Liver (tissue), 8 donors: ENCODE measurements at regions not wholly inside any gene's neighbourhood (a gene's known extent, or its start where the extent isn't known, plus 50 kb on each side); places are given as distances from the start of the nearest gene placed in this dataset.

Source experiments
- DNase-seq: peaks from one replicate; pipeline ENCODE4 v3.0.0-alpha.2; 2017; ENCODE audit warnings: low spot score
- H3K27ac ChIP-seq, 2 donors: one replicate each; pipeline ENCODE4 v1.7.0; 2013; ENCODE audit warnings: inconsistent platforms in 2 of 2, low read length in 2 of 2, control low read depth in 1 of 2, low read depth in 1 of 2, mild to moderate bottlenecking in 1 of 2
- H3K27me3 ChIP-seq, 4 donors: one replicate each; pipeline versions ENCODE4 v1.6.1 to v1.7.0; 2013; ENCODE audit warnings: low read length in 3 of 4, inconsistent platforms in 1 of 4, mild to moderate bottlenecking in 1 of 4, moderate library complexity in 1 of 4; ENCODE audit not compliant: control insufficient read depth in 4 of 4, insufficient read depth in 4 of 4
- H3K36me3 ChIP-seq, 4 donors: one replicate each; pipeline versions ENCODE4 v1.6.1 to v1.7.0; 2013; ENCODE audit warnings: low read length in 3 of 4, mild to moderate bottlenecking in 3 of 4, low read depth in 1 of 4, moderate library complexity in 1 of 4; ENCODE audit not compliant: control insufficient read depth in 4 of 4, insufficient read depth in 3 of 4
- H3K4me1 ChIP-seq, 4 donors: one replicate each; pipeline versions ENCODE4 v1.6.1 to v1.7.0; 2013; ENCODE audit warnings: low read length in 3 of 4, mild to moderate bottlenecking in 3 of 4, moderate library complexity in 1 of 4; ENCODE audit not compliant: control insufficient read depth in 4 of 4, insufficient read depth in 4 of 4
- H3K4me3 ChIP-seq, 3 donors: one replicate each; pipeline versions ENCODE4 v1.6.1 to v1.7.0; 2013; ENCODE audit warnings: low read length in 3 of 3, control low read depth in 1 of 3, low read depth in 1 of 3, mild to moderate bottlenecking in 1 of 3
- H3K9ac ChIP-seq, 2 donors: one replicate each; pipeline ENCODE4 v1.7.0; 2013; ENCODE audit warnings: low read length in 2 of 2, mild to moderate bottlenecking in 2 of 2, moderate library complexity in 2 of 2, control low read depth in 1 of 2, low read depth in 1 of 2
- H3K9me3 ChIP-seq, 4 donors: one replicate each; pipeline versions ENCODE4 v1.6.1 to v1.7.0; 2013; ENCODE audit warnings: low read length in 3 of 4; ENCODE audit not compliant: control insufficient read depth in 4 of 4
- EGR1 ChIP-seq, 2 donors: IDR thresholded peaks; 2 replicates each; pipeline ENCODE4 v1.6.1; 2016 to 2018; ENCODE audit warnings: antibody characterized with exemption in 2 of 2, low read depth in 2 of 2
- FOXA2 ChIP-seq: IDR thresholded peaks from 2 replicates; pipeline ENCODE4 v1.6.1; 2016; ENCODE audit warnings: antibody characterized with exemption
- GABPA ChIP-seq, 2 donors: IDR thresholded peaks in 1 of 2; conservative IDR thresholded peaks in 1 of 2; 2 replicates each; pipeline ENCODE4 v1.6.1; 2016; ENCODE audit warnings: antibody characterized with exemption in 2 of 2, mild to moderate bottlenecking in 1 of 2, moderate library complexity in 1 of 2
- HNF4A ChIP-seq, 2 donors: conservative IDR thresholded peaks; 2 replicates each; pipeline ENCODE4 v1.6.1; 2016; ENCODE audit warnings: antibody characterized with exemption in 2 of 2, mild to moderate bottlenecking in 2 of 2
- HNF4G ChIP-seq: IDR thresholded peaks from 2 replicates; pipeline ENCODE4 v1.6.1; 2016; ENCODE audit warnings: antibody characterized with exemption
- NR2F2 ChIP-seq: IDR thresholded peaks from 2 replicates; pipeline ENCODE4 v1.6.1; 2016; ENCODE audit warnings: antibody characterized with exemption
- RAD21 ChIP-seq, 2 donors: IDR thresholded peaks; 2 replicates each; pipeline ENCODE4 v1.6.1; 2016; ENCODE audit warnings: antibody characterized with exemption in 2 of 2, mild to moderate bottlenecking in 2 of 2
- SP1 ChIP-seq: IDR thresholded peaks from 2 replicates; pipeline ENCODE4 v1.6.1; 2018; ENCODE audit warnings: antibody characterized with exemption, mild to moderate bottlenecking
- TAF1 ChIP-seq: conservative IDR thresholded peaks from 2 replicates; pipeline ENCODE4 v1.6.1; 2016; ENCODE audit warnings: antibody characterized with exemption, mild to moderate bottlenecking
- YY1 ChIP-seq: IDR thresholded peaks from 2 replicates; pipeline ENCODE4 v1.6.1; 2016; ENCODE audit warnings: antibody characterized with exemption, mild to moderate bottlenecking
- WGBS: extraction: QIAGEN DNeasy Blood & Tissue Kit; methylation state at CpG from one replicate; pipeline ENCODE4 v1.1.7; 2013; 5-methylcytosine and 5-hydroxymethylcytosine counted together
- TF ChIP-seq, protein P1 (sequence below): fragments of 150-350 bp; IDR thresholded peaks from 2 replicates; pipeline ENCODE4 v1.5.1; 2017; ENCODE audit warnings: improper control_type of control experiment, low read depth, low read length; ENCODE audit not compliant: missing input control
- TF ChIP-seq, protein P2 (sequence below): IDR thresholded peaks from 2 replicates; pipeline ENCODE4 v1.6.1; 2016; ENCODE audit warnings: antibody characterized with exemption
- TF ChIP-seq, protein P3 (sequence below): IDR thresholded peaks from 2 replicates; pipeline ENCODE4 v1.6.1; 2016; ENCODE audit warnings: antibody characterized with exemption
- TF ChIP-seq, protein P4 (sequence below): IDR thresholded peaks from 2 replicates; pipeline ENCODE4 v1.6.1; 2016; ENCODE audit warnings: antibody characterized with exemption, mild to moderate bottlenecking
- TF ChIP-seq, protein P5 (sequence below): IDR thresholded peaks from 2 replicates; pipeline ENCODE4 v1.6.1; 2016; ENCODE audit warnings: antibody characterized with exemption
- donor health status: healthy.
- donor health status: healthy.
- donor health status: healthy.
- donor health status: healthy.
- donor health status: healthy.

DNA sequence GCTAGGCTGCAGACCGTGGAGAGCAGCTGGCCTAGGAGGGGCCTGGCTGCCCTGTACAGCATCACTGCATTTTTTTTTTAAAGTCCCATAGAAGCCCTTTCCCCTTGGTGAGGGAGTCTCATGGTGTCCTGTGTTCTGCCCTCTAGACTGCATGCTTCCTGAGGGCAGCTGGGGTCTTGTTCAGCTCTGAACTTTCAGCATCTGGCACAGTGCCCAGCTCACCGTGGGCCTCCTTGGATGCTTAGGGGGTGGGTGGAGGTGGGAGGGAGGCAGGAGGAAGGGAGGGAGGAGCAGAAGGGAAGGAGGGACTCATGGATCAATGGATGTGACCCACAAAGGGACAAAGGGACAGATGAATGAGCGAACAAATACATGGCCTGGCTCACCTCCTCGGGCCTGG, 63.4 kb upstream of the TMEM97 start (continued):
- TF ChIP-seq, protein P1, sequence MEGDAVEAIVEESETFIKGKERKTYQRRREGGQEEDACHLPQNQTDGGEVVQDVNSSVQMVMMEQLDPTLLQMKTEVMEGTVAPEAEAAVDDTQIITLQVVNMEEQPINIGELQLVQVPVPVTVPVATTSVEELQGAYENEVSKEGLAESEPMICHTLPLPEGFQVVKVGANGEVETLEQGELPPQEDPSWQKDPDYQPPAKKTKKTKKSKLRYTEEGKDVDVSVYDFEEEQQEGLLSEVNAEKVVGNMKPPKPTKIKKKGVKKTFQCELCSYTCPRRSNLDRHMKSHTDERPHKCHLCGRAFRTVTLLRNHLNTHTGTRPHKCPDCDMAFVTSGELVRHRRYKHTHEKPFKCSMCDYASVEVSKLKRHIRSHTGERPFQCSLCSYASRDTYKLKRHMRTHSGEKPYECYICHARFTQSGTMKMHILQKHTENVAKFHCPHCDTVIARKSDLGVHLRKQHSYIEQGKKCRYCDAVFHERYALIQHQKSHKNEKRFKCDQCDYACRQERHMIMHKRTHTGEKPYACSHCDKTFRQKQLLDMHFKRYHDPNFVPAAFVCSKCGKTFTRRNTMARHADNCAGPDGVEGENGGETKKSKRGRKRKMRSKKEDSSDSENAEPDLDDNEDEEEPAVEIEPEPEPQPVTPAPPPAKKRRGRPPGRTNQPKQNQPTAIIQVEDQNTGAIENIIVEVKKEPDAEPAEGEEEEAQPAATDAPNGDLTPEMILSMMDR = no peak
- no peak for TF ChIP-seq EGR1 (IDR thresholded peaks at IDR 0.05; ENCODE audit: low read depth in 2 of 2)
- no peak for TF ChIP-seq NR2F2
- no peak for TF ChIP-seq RAD21 (IDR thresholded peaks at IDR 0.05)
- TF ChIP-seq, protein P2, sequence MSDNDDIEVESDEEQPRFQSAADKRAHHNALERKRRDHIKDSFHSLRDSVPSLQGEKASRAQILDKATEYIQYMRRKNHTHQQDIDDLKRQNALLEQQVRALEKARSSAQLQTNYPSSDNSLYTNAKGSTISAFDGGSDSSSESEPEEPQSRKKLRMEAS = no peak
- TF ChIP-seq SP1 = no peak

DNA sequence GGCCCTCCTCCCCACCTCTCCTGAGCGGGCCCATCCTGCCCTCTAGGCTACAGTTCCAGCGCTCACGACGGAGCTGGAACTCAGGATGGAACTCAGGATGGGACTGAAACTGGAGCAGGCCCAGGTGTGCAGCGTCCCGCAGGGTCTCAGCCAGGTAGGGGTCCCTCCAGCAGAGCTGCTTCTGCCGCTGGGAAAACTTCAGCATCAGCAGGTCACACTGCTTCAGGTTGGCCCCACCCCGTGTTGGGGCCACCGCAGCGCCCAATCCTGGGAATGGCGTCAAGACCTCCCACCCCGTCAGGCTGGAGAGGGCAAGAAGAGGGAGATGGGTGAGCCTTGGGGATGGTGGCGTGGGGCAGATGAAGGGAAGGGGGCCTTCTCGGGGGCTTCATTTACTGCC, 62.6 kb upstream of the TMEM97 start:
- Histone ChIP-seq H3K4me1 (peaks cover 8 to 34% (median 28%) of the 10 kb centered on the region in 4 donors), H3K4me3 (no peak overlapping the region), H3K27ac (no peak overlapping the region), H3K9me3 (no peaks in the 10 kb centered on the region), H3K9ac (no peak overlapping the region), H3K27me3 (no peaks in the 10 kb centered on the region), H3K36me3 (no peaks in the 10 kb centered on the region)
- no peak for DNase-seq
- 95% methylated on average over 14 of the region's 14 CpGs for WGBS
- TF ChIP-seq SP1 = no peak
- TF ChIP-seq TAF1 = no peak
- TF ChIP-seq NR2F2 = no peak
- no peak for TF ChIP-seq GABPA (IDR thresholded peaks at IDR 0.05 in 1 of 2, conservative IDR thresholded peaks at IDR 0.05 in 1 of 2)
- TF ChIP-seq, protein P2 = no peak
- TF ChIP-seq, protein P3, sequence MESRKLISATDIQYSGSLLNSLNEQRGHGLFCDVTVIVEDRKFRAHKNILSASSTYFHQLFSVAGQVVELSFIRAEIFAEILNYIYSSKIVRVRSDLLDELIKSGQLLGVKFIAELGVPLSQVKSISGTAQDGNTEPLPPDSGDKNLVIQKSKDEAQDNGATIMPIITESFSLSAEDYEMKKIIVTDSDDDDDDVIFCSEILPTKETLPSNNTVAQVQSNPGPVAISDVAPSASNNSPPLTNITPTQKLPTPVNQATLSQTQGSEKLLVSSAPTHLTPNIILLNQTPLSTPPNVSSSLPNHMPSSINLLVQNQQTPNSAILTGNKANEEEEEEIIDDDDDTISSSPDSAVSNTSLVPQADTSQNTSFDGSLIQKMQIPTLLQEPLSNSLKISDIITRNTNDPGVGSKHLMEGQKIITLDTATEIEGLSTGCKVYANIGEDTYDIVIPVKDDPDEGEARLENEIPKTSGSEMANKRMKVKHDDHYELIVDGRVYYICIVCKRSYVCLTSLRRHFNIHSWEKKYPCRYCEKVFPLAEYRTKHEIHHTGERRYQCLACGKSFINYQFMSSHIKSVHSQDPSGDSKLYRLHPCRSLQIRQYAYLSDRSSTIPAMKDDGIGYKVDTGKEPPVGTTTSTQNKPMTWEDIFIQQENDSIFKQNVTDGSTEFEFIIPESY = no peak
- TF ChIP-seq, protein P4, sequence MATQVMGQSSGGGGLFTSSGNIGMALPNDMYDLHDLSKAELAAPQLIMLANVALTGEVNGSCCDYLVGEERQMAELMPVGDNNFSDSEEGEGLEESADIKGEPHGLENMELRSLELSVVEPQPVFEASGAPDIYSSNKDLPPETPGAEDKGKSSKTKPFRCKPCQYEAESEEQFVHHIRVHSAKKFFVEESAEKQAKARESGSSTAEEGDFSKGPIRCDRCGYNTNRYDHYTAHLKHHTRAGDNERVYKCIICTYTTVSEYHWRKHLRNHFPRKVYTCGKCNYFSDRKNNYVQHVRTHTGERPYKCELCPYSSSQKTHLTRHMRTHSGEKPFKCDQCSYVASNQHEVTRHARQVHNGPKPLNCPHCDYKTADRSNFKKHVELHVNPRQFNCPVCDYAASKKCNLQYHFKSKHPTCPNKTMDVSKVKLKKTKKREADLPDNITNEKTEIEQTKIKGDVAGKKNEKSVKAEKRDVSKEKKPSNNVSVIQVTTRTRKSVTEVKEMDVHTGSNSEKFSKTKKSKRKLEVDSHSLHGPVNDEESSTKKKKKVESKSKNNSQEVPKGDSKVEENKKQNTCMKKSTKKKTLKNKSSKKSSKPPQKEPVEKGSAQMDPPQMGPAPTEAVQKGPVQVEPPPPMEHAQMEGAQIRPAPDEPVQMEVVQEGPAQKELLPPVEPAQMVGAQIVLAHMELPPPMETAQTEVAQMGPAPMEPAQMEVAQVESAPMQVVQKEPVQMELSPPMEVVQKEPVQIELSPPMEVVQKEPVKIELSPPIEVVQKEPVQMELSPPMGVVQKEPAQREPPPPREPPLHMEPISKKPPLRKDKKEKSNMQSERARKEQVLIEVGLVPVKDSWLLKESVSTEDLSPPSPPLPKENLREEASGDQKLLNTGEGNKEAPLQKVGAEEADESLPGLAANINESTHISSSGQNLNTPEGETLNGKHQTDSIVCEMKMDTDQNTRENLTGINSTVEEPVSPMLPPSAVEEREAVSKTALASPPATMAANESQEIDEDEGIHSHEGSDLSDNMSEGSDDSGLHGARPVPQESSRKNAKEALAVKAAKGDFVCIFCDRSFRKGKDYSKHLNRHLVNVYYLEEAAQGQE = no peak
- TF ChIP-seq, protein P5, sequence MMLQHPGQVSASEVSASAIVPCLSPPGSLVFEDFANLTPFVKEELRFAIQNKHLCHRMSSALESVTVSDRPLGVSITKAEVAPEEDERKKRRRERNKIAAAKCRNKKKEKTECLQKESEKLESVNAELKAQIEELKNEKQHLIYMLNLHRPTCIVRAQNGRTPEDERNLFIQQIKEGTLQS = no peak
- TF ChIP-seq HNF4A (conservative IDR thresholded peaks at IDR 0.05) = no peak
- TF ChIP-seq HNF4G = no peak
- TF ChIP-seq EGR1 (IDR thresholded peaks at IDR 0.05; ENCODE audit: low read depth in 2 of 2) = no peak
- TF ChIP-seq FOXA2 = no peak
- no peak for TF ChIP-seq YY1
